GM12875 (cell line): ENCODE measurements at regions not wholly inside any gene's neighbourhood (a gene's known extent, or its start where the extent isn't known, plus 50 kb on each side); places are given as distances from the start of the nearest gene placed in this dataset.

Experiments used
- H3K4me3 ChIP-seq: one replicate; pipeline ENCODE4 v1.5.1; 2011; ENCODE audit warnings: low read depth, low read length, control low read depth
- TF ChIP-seq, protein P1 (sequence below): IDR thresholded peaks from 2 replicates; pipeline ENCODE4 v1.5.1; 2011; ENCODE audit warnings: low read depth, mild to moderate bottlenecking, control low read depth, inconsistent platforms, low read length, moderate library complexity, borderline replicate concordance; ENCODE audit not compliant: insufficient read depth

DNA sequence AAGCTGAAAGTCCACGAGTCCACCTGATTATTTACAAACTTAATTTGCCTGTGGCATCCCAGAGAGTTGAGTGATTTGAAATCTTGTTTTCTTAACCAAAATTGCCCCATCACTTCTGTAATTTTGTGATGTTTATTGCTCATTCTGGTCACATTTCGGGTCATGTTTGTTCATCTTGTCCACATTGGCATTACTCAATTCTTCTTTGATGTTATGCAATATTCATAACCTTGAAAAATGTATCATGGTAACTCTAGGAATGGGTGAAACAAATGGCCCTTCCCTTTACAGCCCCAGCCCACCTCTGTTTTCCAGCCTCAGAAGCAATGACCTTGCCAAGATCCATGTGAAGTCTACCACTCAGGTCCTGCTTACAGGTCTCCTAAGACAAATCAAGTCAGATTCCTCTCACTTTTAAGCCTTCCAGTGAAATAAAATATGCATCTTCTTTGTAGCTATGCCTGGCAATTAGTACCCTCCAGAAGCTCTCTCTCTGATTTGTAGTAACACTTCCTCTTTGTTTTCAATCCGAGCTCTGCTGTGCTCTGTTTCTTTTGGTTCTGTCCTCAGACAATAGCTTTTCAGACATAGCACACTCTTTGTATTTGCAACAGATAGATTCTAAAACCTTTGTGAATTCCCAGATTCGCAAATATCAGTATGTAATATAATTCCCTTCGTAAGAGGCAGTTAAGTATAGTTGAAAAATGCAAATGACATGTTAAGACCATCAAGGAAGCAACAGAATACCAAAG, 330.3 kb upstream of the IRX1 start:
- TF ChIP-seq, protein P1, sequence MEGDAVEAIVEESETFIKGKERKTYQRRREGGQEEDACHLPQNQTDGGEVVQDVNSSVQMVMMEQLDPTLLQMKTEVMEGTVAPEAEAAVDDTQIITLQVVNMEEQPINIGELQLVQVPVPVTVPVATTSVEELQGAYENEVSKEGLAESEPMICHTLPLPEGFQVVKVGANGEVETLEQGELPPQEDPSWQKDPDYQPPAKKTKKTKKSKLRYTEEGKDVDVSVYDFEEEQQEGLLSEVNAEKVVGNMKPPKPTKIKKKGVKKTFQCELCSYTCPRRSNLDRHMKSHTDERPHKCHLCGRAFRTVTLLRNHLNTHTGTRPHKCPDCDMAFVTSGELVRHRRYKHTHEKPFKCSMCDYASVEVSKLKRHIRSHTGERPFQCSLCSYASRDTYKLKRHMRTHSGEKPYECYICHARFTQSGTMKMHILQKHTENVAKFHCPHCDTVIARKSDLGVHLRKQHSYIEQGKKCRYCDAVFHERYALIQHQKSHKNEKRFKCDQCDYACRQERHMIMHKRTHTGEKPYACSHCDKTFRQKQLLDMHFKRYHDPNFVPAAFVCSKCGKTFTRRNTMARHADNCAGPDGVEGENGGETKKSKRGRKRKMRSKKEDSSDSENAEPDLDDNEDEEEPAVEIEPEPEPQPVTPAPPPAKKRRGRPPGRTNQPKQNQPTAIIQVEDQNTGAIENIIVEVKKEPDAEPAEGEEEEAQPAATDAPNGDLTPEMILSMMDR, result no peak
- no peak overlapping the region for H3K4me3 ChIP-seq

- no peak overlapping the region for H3K4me3 ChIP-seq
- TF ChIP-seq, protein P1, result no peak
Observed at GRCh38 chr5:3262451-3262850, 333.2 kb upstream of the IRX1 start.

DNA sequence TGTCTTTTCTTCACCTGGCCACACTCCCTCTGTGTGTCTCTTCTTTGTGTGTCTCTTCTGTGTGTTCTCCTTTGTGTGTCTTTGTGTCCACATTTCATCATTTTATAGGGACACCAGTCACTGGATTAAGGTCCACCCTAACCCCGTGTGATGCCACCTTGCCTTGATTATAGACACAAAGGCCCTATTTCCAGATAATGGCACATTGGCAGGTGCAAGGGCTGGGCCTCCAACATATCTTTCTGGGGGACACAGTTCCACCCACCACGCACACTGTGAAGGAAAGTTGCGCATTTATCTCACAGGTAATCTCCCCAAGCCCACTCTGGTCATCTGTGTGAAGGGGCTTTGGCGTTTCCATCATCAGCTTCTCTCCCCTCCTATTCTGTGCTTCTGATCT, 334.6 kb upstream of the IRX1 start:
- TF ChIP-seq, protein P1, result no peak
- H3K4me3 ChIP-seq, result no peak overlapping the region

GRCh38 chr5:3258050-3258449, 337.6 kb upstream of the IRX1 start:
- H3K4me3 ChIP-seq, result no peak overlapping the region
- TF ChIP-seq, protein P1, result no peak

DNA sequence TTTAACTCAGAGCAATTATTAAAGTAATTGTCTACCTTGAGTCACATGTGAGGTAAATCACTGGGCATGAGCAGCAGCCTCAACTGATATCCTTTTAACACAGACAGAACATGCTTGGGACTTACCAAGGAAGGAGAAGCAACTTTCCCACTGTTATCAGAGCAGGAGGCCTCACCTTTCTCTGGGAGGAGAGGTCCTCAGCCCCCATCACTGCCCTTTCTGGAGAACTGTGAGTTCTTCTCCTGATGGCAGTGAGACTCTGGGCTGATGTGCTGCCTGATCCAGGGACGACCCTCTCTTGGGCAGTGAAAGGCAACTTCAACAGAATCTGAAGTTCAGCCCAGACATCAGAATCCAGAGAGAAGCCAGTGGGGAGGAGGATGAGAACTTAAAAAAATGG, 343.4 kb upstream of the IRX1 start:
- H3K4me3 ChIP-seq, result no peak overlapping the region
- TF ChIP-seq, protein P1, result no peak

DNA sequence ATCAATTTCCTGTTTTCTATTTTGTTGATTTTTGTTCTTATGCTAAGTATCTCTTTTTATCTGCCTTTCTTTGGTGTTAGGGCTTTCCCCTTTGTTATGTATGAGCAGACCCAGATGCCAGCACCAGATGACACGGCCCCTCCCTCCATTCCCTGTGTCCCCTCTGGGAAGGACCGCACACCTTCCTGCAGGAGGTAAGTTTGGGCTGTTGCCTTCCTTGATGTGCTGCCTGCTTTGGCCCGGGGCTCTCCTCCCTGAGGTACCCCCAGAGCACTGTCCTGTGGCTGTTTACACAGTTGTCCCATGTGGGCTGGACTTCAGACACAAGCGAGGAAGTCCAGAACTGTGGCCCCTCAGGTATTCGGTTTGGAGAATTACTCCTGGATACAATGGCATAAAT, 343.8 kb upstream of the IRX1 start:
- H3K4me3 ChIP-seq, result no peak overlapping the region
- TF ChIP-seq, protein P1, result no peak

DNA sequence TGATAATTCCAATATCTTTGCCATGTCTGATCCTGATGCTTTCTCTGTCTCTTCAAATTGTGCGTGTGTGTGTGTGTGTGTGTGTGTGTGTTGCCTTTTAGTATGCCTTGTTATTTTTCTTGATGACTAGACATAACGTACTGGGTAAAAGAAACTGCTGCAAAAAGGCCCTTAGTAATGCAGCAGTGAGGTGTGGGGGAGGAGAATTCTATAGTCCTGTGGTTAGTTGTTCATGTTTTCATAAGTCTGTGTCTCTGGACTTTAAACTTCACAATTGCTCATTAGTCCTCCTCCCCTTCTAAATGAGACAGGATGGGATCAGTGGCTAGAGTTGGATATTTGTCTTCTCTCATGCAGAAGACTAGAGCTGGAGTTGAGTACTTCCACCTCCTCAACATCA, 346.2 kb upstream of the IRX1 start:
- TF ChIP-seq, protein P1, result no peak
- H3K4me3 ChIP-seq, result no peak overlapping the region
